Endothelial cell (in vitro differentiated cells): ENCODE measurements at regions not wholly inside any gene's neighbourhood (a gene's known extent, or its start where the extent isn't known, plus 50 kb on each side); places are given as distances from the start of the nearest gene placed in this dataset.

ENCODE experiments used
- DNase-seq: peaks from one replicate; pipeline ENCODE4 v3.0.0; 2021; ENCODE audit warnings: low spot score
- H3K27ac Mint-ChIP-seq: one replicate; pipeline ENCODE4 v1.8.0; 2021; ENCODE audit warnings: mixed read lengths, inconsistent platforms; ENCODE audit not compliant: unreplicated experiment
- H3K27me3 Mint-ChIP-seq: one replicate; pipeline ENCODE4 v1.8.0; 2021; ENCODE audit warnings: mild to moderate bottlenecking, moderate library complexity, mixed read lengths, inconsistent platforms; ENCODE audit not compliant: unreplicated experiment
- H3K36me3 Mint-ChIP-seq: one replicate; pipeline ENCODE4 v1.8.0; 2021; ENCODE audit warnings: mild to moderate bottlenecking, low read depth, mixed read lengths, inconsistent platforms; ENCODE audit not compliant: unreplicated experiment
- H3K4me1 Mint-ChIP-seq: one replicate; pipeline ENCODE4 v1.8.0; 2021; ENCODE audit warnings: mild to moderate bottlenecking, mixed read lengths, inconsistent platforms; ENCODE audit not compliant: unreplicated experiment
- H3K4me3 Mint-ChIP-seq: one replicate; pipeline ENCODE4 v1.8.0; 2021; ENCODE audit warnings: mild to moderate bottlenecking, mixed read lengths, inconsistent platforms; ENCODE audit not compliant: unreplicated experiment
- H3K9me3 Mint-ChIP-seq: one replicate; pipeline ENCODE4 v1.8.0; 2021; ENCODE audit warnings: mixed read lengths, inconsistent platforms; ENCODE audit not compliant: unreplicated experiment
- CTCF ChIP-seq: fragments of 200-600 bp; sonication (generic); IDR thresholded peaks from one replicate; pipeline ENCODE4 v1.5.0; 2021; ENCODE audit warnings: antibody characterized with exemption; ENCODE audit not compliant: unreplicated experiment

GRCh38 chr6:126172131-126172530, 167.8 kb upstream of the CENPW start:
- H3K4me3 Mint-ChIP-seq = no peak overlapping the region
- peaks cover 3% of the 10 kb centered on the region for H3K4me1 Mint-ChIP-seq
- peaks cover 4% of the 10 kb centered on the region for H3K27me3 Mint-ChIP-seq
- TF ChIP-seq CTCF = no peak
- no peak overlapping the region for H3K27ac Mint-ChIP-seq
- no peak for DNase-seq
- no peaks in the 10 kb centered on the region for H3K36me3 Mint-ChIP-seq
- H3K9me3 Mint-ChIP-seq = no peaks in the 10 kb centered on the region

GRCh38 chr6:126173265-126173664, 166.7 kb upstream of the CENPW start:
- peaks cover 3% of the 10 kb centered on the region for H3K4me1 Mint-ChIP-seq
- H3K4me3 Mint-ChIP-seq = no peak overlapping the region
- DNase-seq = no peak
- H3K36me3 Mint-ChIP-seq = no peaks in the 10 kb centered on the region
- no peak for TF ChIP-seq CTCF
- peaks cover 2% of the 10 kb centered on the region for H3K27me3 Mint-ChIP-seq
- H3K27ac Mint-ChIP-seq = no peak overlapping the region
- no peaks in the 10 kb centered on the region for H3K9me3 Mint-ChIP-seq

- DNase-seq = no peak
- TF ChIP-seq CTCF = no peak
- Mint-ChIP-seq H3K9me3 (no peaks in the 10 kb centered on the region), H3K4me3 (no peak overlapping the region), H3K4me1 (peaks cover 3% of the 10 kb centered on the region), H3K27ac (no peak overlapping the region), H3K27me3 (peaks cover 2% of the 10 kb centered on the region), H3K36me3 (no peaks in the 10 kb centered on the region)
Measured at GRCh38 chr6:126174697-126175096, 165.2 kb upstream of the CENPW start.

- Mint-ChIP-seq H3K4me3 (no peak overlapping the region), H3K27ac (no peak overlapping the region), H3K9me3 (no peaks in the 10 kb centered on the region), H3K4me1 (peaks cover 3% of the 10 kb centered on the region), H3K36me3 (no peaks in the 10 kb centered on the region), H3K27me3 (peaks cover 2% of the 10 kb centered on the region)
- no peak for TF ChIP-seq CTCF
- DNase-seq = no peak
Measured at GRCh38 chr6:126175251-126175650, 164.7 kb upstream of the CENPW start.

- Mint-ChIP-seq H3K9me3 (no peaks in the 10 kb centered on the region), H3K4me1 (peaks cover 2% of the 10 kb centered on the region), H3K27me3 (peaks cover 2% of the 10 kb centered on the region), H3K4me3 (no peak overlapping the region), H3K36me3 (no peaks in the 10 kb centered on the region), H3K27ac (no peak overlapping the region)
- no peak for DNase-seq
- no peak for TF ChIP-seq CTCF
Measured at GRCh38 chr6:126176282-126176681, 163.6 kb upstream of the CENPW start.
